Osteoblast (primary cell): ENCODE measurements at regions not wholly inside any gene's neighbourhood (a gene's known extent, or its start where the extent isn't known, plus 50 kb on each side); places are given as distances from the start of the nearest gene placed in this dataset.

Experiments
- DNase-seq: peaks from one replicate; pipeline ENCODE4 v3.0.0; 2011; ENCODE audit warnings: low spot score, mixed read lengths; ENCODE audit not compliant: insufficient read length; ENCODE audit errors: missing footprints
- H2AFZ ChIP-seq: 2 replicates; pipeline ENCODE4 v1.6.0; 2011; ENCODE audit warnings: mild to moderate bottlenecking, low read length
- H3K27ac ChIP-seq: 2 replicates; pipeline ENCODE4 v1.5.1; 2011; ENCODE audit warnings: mild to moderate bottlenecking, low read depth, low read length, moderate library complexity
- H3K27me3 ChIP-seq: 2 replicates; pipeline ENCODE4 v1.6.0; 2012; ENCODE audit warnings: mild to moderate bottlenecking, control low read depth, inconsistent platforms, low read length, moderate library complexity; ENCODE audit not compliant: insufficient read depth
- H3K36me3 ChIP-seq: 2 replicates; pipeline ENCODE4 v1.5.1; 2011; ENCODE audit warnings: mild to moderate bottlenecking, low read length, control low read depth, moderate library complexity; ENCODE audit not compliant: insufficient read depth
- H3K4me1 ChIP-seq: 2 replicates; pipeline ENCODE4 v1.5.1; 2011; ENCODE audit warnings: mild to moderate bottlenecking, low read length, control low read depth, moderate library complexity; ENCODE audit not compliant: insufficient read depth
- H3K4me2 ChIP-seq: 2 replicates; pipeline ENCODE4 v1.6.0; 2011; ENCODE audit warnings: mild to moderate bottlenecking, low read length; ENCODE audit not compliant: insufficient read depth
- H3K4me3 ChIP-seq: fragments of 200-600 bp; sonication (generic); 3 replicates; pipeline ENCODE4 v1.5.1; 2012; ENCODE audit warnings: mild to moderate bottlenecking, low read length, inconsistent platforms; ENCODE audit not compliant: insufficient read depth
- H3K79me2 ChIP-seq: 2 replicates; pipeline ENCODE4 v1.6.0; 2012; ENCODE audit warnings: mild to moderate bottlenecking, low read length, control low read depth, inconsistent platforms; ENCODE audit not compliant: insufficient read depth
- H3K9me3 ChIP-seq: 2 replicates; pipeline ENCODE4 v1.5.1; 2011; ENCODE audit warnings: low read depth, low read length, control low read depth
- H4K20me1 ChIP-seq: 2 replicates; pipeline ENCODE4 v1.6.0; 2012; ENCODE audit warnings: mild to moderate bottlenecking, low read length, control low read depth; ENCODE audit not compliant: insufficient read depth
- TF ChIP-seq, protein P1 (sequence below): IDR thresholded peaks from 2 replicates; pipeline ENCODE4 v1.5.1; 2011; ENCODE audit warnings: mild to moderate bottlenecking, low read depth, low read length, moderate library complexity; ENCODE audit errors: extremely low read depth

DNA sequence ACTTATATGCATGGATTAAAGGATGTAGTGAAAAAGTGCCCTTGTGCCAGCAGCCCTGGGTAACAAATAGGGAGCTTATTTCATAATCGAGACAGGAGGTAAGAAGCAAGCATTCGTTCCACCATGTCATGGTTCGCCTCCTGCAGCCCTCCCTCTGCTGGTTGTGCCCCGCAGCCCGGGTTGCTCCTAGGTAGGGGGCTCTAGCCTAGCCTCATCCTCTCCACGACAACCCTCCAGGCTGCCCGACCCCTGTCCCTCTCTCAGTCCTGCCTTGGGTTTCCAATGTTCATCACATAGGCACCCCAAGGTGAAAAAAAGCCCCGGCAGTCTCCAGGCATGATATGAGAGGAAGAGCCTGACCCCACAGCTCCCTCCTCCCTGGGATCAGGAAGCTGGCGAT lies 75.5 kb upstream of the SYNDIG1 start:
- H3K27ac ChIP-seq: no peak overlapping the region
- DNase-seq: no peak
- no peak overlapping the region for H3K4me2 ChIP-seq
- no peaks in the 10 kb centered on the region for H3K9me3 ChIP-seq
- no peaks in the 10 kb centered on the region for H3K27me3 ChIP-seq
- H4K20me1 ChIP-seq: no peaks in the 10 kb centered on the region
- H3K79me2 ChIP-seq: no peaks in the 10 kb centered on the region
- no peaks in the 10 kb centered on the region for H3K36me3 ChIP-seq
- no peak overlapping the region for H3K4me3 ChIP-seq
- H2AFZ ChIP-seq: no peak overlapping the region
- H3K4me1 ChIP-seq: no peaks in the 10 kb centered on the region
- TF ChIP-seq, protein P1, sequence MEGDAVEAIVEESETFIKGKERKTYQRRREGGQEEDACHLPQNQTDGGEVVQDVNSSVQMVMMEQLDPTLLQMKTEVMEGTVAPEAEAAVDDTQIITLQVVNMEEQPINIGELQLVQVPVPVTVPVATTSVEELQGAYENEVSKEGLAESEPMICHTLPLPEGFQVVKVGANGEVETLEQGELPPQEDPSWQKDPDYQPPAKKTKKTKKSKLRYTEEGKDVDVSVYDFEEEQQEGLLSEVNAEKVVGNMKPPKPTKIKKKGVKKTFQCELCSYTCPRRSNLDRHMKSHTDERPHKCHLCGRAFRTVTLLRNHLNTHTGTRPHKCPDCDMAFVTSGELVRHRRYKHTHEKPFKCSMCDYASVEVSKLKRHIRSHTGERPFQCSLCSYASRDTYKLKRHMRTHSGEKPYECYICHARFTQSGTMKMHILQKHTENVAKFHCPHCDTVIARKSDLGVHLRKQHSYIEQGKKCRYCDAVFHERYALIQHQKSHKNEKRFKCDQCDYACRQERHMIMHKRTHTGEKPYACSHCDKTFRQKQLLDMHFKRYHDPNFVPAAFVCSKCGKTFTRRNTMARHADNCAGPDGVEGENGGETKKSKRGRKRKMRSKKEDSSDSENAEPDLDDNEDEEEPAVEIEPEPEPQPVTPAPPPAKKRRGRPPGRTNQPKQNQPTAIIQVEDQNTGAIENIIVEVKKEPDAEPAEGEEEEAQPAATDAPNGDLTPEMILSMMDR: no peak

DNA sequence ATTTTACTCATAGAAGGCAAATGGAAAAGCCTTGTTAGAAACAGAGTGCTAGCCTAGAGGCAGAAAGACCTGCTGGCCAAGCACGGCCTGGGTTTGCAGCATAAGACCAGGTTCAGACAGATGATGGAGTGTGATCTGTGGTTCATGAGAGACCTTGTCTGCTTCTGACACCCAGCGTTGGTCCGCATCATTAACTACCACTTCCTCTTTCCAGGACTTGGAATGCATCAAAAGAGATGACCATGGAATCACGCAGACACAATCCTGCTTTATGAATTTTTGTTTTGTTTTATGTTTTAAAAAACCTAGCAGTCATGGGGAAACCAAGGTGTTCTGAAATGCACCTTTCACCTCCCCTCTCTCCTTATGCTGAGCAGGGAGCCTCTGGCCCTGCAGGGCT lies 76.8 kb upstream of the SYNDIG1 start:
- no peaks in the 10 kb centered on the region for H3K9me3 ChIP-seq
- no peak overlapping the region for H3K4me3 ChIP-seq
- no peaks in the 10 kb centered on the region for H4K20me1 ChIP-seq
- H3K27ac ChIP-seq: no peak overlapping the region
- peaks cover under 1% of the 10 kb centered on the region for H3K27me3 ChIP-seq
- H3K4me2 ChIP-seq: no peak overlapping the region
- H2AFZ ChIP-seq: no peak overlapping the region
- TF ChIP-seq, protein P1: no peak
- DNase-seq: no peak
- H3K36me3 ChIP-seq: no peaks in the 10 kb centered on the region
- no peaks in the 10 kb centered on the region for H3K4me1 ChIP-seq
- no peaks in the 10 kb centered on the region for H3K79me2 ChIP-seq

DNA sequence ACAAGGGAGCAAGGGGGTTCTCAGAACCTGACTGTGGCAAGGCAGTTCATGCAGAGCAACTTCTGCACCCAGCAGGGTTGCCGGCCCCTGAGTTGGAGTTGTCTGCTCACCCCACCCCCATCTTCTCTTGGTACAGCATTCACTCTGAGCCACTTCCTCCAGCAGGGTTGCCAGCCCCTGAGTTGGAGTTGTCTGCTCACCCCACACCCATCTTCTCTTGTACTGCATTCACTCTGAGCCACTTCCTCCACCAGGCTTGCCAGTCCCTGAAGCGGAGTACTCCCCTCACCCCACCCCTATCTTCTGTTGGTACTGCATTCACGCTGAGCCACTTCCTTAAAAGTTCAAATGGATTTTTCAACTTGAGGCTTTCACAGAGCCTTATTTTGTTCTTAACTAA lies 79.7 kb upstream of the SYNDIG1 start:
- Histone ChIP-seq H3K27ac (no peak overlapping the region), H3K4me3 (no peak overlapping the region), H3K27me3 (peaks cover 2% of the 10 kb centered on the region), H2AFZ (no peak overlapping the region), H4K20me1 (no peaks in the 10 kb centered on the region), H3K36me3 (no peaks in the 10 kb centered on the region), H3K9me3 (no peaks in the 10 kb centered on the region), H3K4me2 (no peak overlapping the region), H3K4me1 (no peaks in the 10 kb centered on the region), H3K79me2 (no peaks in the 10 kb centered on the region)
- TF ChIP-seq, protein P1: no peak
- DNase-seq: no peak

DNA sequence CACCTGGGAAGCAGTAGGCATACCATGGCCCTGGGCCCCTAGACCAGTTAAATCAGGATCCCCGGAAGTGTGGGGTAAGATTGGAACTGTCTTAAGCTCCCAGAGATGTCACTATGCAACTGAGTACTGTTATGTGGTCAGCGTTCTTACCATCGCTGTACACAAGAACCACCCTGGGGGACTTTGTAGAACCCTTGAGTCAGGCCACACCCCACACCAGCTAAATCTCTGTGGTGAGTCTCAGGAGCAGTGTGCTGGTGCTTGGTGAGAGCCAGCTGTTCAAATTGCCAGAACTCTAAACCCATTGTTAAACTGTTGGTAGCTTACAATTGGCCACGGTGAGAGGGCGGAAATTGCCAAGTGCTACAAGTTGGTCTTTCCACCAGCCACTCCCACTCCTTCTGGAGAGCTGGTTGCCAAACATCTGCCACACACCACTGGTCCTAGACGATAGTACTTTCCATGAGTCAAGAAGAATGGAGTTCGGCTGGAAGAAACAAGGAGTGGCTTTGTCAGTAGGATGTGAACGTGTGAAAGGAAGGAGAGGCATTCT lies 80.5 kb upstream of the SYNDIG1 start:
- Histone ChIP-seq H3K4me1 (no peaks in the 10 kb centered on the region), H3K27ac (no peak overlapping the region)

More for the DNA sequence above, 80.5 kb upstream of the SYNDIG1 start:
- H3K9me3 ChIP-seq: no peaks in the 10 kb centered on the region
- no peak for DNase-seq
- H2AFZ ChIP-seq: no peak overlapping the region
- TF ChIP-seq, protein P1: no peak
- H3K27me3 ChIP-seq: peaks cover 2% of the 10 kb centered on the region
- no peak overlapping the region for H3K4me2 ChIP-seq
- H3K79me2 ChIP-seq: no peaks in the 10 kb centered on the region
- H3K36me3 ChIP-seq: no peaks in the 10 kb centered on the region
- H4K20me1 ChIP-seq: no peaks in the 10 kb centered on the region
- no peak overlapping the region for H3K4me3 ChIP-seq
